Panc1 (cell line): ENCODE measurements at regions not wholly inside any gene's neighbourhood (a gene's known extent, or its start where the extent isn't known, plus 50 kb on each side); places are given as distances from the start of the nearest gene placed in this dataset.

Source experiments
- CTCF ChIP-seq: fragments of 450-650 bp; IDR thresholded peaks from 2 replicates; pipeline ENCODE4 v1.5.1; 2017; ENCODE audit warnings: mild to moderate bottlenecking
- SIN3A ChIP-seq: IDR thresholded peaks from 2 replicates; pipeline ENCODE4 v1.6.1; 2012; ENCODE audit warnings: low read depth, mild to moderate bottlenecking, low read length, moderate library complexity, borderline replicate concordance; ENCODE audit not compliant: insufficient read depth

- no peak for TF ChIP-seq CTCF
- no peak for TF ChIP-seq SIN3A
These were observed 1206.5 kb upstream of the PABPC4L start for GRCh38 chr4:135408109-135408508.
